Hepatic stellate cell (primary cell): ENCODE measurements at regions not wholly inside any gene's neighbourhood (a gene's known extent, or its start where the extent isn't known, plus 50 kb on each side); places are given as distances from the start of the nearest gene placed in this dataset.
"Not testable (repeated sequence)": the region's sequence is repeated elsewhere in the genome, so short reads cannot be mapped to it uniquely, and the experiment has no call there.

Experiments
- DNase-seq: peaks from one replicate; pipeline ENCODE4 v3.0.0; 2011; ENCODE audit warnings: low spot score

DNA sequence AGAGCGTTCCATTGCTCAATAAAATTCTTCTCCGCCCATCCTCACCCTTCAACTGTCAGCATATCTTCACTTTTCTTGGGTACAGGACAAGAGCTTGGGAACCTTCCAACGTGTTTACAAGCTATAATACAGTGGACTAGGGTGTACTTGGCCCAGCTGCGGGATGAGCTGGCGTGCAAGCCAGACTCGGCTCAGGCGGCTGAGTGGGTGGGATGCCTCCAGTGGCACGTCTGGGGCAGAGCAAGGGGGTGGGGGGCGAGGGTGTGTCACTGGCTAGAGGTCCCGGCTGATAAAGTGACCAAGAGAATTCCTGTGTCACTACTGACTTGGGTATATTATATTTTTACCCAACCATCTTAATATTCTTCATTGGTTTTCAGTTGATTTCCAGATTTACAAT is 179.7 kb downstream of the EVA1A start:
- no peak for DNase-seq

DNA sequence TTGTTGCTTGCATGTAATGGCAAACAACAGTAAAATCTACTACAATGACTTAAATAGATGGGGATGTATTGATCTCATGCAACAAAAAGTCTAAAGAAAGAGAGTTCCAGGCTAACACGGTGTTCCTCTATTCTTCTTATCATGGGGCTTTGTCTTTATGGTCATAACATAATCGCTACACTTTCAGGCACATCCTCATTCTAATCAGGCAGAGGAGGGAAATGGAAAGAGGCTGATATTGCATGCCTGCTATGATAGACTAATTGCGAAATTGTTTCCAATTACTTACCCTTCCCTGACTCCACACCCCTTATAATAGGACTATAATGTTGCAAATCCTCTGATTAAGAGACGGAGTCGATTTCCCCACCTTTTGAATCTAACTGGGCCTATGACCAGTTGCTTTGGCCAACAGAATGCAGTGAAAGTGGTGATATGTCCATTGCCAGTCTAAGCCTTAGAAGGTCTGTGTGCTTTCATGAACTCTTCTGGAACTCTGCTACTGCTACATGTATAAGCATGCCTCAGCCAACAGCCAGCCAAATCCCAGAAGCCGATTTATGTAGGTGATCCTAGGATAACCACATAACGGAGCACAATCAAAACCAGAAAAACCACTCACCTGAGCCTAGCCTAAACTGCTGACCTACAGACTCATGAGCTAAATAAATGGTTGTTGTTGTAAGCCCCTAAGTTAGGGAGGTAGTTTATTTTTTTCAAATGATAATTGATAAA is 180.3 kb upstream of the TACR1 start:
- DNase-seq, result no peak

DNA sequence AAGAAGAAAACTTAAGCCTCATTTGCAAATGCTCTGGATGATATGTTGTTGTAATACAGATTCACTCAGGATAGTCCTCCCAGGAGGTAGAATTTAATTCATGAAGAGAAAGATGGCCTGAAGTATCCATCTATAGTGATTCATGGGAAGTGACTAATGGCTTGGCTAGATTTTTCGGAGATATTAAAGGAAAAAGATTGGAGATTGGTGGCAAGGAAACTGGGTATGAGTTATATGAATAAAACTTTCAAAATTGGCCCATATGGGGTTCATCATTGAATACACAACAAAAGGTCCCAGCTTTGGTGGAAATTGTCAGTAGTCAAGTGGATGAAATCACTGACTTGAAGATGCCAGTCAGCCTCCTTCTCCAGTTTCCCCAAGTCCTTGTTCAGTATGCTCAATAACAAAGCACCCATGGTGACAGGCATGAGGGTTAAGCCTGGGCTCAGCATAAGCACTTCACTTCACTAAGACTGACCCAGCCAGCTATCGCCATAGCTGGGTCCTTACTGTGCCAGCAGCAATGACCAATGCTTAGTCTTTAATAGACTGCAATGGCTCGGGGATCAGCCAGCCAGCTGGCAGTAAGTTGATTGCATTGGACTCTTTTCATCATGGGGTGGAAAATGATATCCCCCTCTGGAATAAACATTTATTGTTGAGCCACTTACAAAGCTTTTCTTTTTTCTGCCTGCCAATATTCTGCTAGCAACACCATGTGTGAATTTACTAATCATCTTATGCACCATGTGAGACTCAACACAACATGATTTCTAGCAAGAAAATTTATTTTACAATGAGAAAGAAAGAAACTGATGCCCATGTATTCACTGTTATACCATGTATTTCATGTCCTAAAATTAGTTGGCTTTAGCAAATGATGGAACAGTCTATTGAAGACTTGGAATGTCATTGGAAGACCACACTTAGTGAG is 176.6 kb upstream of the TACR1 start:
- DNase-seq, result no peak

DNA sequence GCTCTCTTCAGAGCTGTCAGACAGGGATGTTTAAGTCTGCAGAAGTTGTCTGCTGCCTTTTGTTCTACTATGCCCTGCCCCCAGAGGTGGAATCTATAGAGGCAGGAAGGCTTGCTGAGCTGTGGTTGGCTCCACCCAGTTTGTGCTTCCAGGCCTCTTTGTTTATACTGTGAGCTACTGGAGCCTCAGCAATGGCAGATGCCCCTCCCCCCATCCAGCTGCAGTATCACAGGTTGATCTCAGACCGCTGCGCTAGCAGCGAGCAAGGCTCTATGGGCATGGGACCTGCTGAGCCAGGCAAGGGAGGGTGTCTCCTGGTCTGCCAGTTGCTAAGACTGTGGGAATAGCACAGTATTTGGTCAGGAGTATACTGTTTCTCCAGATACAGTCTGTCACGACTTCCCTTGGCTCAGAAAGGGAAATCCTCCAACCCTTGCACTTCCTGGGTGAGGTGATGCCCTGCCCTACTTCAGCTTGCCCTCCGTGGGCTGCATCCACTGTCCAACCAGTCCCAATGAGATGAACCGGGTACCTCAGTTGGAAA is 175.2 kb upstream of the TACR1 start:
- DNase-seq, result not testable (repeated sequence)

DNA sequence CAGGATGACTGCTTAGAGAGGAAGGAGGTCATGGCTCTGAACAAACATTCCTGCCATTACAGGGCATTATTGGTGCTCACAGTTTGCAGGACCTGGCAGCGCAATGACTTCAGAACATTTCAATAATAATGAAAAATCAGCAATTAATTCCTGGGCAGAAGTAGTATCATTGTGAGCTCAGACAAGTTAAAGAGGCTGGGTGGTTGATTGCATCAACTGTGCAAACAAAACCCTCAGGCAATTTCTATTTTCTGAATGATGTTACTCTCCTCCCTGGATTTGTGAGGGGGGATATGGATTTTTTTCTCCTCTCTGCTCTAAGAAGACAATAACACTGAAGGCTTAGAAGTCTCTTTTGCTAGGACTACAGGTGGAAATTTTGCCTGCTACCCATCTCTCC is 168.1 kb upstream of the TACR1 start:
- no peak for DNase-seq

DNA sequence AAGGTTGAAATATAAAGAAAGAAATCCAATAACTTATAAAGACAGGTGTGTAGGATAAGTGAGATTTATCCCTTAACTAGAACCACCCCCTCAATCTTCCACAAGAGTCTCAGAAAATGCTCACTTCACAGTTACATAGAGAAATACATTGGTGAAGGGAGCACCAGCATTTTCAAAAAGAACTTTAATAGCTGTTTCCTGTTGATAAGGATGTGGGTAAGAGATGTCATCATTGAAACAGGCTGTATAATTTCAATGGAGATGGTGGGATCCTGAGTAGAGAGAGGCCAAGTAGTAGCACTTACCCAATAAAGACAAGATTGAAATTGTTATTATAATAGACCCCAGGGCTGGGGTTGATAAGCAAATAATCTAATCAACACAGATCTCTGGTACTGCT is 162.2 kb upstream of the TACR1 start:
- no peak for DNase-seq

DNA sequence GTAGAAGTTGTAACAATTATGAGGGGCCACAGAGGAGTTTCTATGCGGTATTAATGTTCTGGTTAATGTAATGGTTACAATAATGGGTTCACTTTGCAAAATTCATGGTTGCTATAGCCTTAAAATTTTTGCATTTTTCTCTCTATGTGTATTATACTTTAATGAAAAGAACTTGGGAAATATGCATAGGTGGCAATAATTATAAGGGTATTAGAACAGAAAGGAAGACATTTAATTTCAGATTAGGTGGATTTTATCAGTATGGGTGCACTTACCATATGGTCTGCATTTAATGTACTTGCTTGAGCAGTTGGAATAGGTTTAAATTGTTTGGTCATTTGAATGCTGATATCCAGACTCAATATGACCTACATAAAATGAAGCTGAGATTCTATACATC is 161.6 kb upstream of the TACR1 start:
- DNase-seq, result no peak

DNA sequence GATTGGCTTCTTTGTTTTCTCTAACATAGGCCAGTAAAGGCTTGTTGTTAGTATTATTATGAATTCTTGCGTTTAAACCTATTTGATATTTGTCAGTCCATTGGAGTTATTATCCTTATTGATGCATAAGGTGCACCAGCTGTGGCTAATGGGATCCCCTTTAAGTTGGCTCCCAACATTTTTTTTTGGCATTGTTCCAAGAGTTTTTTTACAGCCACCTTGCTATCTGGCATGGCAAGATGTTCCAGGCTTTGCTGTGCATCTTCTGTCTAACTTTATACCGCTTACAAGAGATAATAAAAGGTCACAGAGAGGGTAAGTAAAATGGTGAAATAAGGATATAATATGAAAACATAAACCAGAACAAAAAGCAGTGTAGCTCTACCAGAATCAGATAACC is 157.5 kb upstream of the TACR1 start:
- DNase-seq, result no peak

DNA sequence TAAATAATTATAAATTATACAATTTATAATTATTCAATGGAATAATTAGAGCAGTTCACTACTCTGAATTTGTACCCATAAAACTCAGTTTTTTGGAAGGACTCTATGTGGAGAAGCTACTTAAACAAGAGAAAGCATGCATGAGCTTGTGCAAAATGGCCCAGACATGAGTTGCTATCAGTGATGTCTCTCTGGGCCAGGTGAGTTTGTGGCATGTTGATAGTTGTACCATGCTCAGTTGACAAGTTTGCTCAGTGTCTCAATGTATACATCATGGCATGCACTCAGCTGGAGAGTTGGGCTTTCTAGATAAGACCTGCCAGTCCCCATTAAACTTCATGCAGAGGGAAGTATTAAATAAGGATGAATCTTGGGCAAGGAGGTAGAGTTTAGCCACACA is 153.8 kb upstream of the TACR1 start:
- DNase-seq, result no peak

DNA sequence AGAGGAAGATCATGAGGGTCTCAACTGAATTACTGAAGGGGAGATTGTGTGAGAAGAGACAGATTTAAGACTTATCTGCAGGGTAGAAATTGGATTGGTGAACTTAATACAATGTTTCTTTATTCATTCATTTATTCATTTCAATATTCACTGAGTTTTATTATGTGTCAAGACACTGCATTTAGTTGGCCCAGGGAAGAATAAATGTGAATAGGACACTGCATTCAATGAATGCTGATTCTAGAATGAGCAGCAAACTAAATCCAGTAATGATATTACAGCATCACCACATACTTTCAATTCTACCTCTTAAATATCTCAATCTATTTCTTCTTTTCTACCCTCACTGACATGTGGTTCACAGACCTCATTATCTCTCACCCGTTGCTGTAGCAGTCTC is 149.0 kb upstream of the TACR1 start:
- DNase-seq, result no peak

DNA sequence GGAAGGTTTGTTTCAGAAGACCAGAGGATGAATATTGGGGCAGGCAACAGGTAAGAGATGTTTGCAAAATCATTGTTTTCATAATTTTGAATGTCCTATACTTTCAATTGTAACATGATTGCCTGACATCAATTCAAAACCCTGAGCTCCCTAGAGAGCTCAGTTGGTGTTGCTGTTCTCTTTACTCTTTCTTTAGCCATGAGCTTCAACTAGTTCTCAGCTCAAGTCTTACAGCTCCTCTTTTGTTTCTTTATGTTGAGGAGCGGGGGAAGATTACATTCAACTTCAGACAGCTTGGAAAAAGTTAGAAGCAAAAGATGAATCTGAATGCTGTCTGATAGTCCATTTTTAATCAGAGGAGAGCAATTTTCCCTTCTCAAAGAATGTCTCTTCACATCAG is 144.8 kb upstream of the TACR1 start:
- no peak for DNase-seq

DNA sequence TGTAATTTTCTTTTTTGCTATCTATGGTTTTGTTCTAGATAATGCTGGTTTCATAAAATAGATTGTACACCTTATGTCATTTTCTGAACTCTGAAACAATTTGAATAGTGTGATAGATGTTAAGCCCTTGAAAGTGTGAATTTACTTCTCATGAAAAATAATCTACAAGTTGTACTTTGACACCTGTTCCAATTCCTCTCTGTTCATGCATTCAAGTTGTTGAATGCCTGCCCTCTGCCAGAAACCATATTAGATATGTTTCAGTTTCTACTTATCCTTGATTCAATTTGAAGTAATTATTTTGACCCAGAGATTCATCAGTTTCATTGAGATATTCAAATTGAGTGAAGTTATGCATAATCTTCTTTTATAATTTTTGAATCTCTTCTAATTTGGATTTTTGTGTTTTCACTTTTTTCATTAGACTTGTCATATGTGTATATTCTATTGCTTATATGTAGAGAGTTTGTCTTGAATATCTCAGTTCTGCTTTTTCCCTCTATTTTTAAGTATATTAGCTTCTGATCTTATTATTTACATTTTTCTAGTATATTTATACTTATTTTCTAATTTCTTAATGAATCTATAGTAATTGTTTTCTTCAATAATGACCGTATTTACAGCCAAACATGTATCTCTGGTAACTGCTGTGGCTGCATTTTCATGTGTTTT is 143.3 kb upstream of the TACR1 start:
- no peak for DNase-seq

DNA sequence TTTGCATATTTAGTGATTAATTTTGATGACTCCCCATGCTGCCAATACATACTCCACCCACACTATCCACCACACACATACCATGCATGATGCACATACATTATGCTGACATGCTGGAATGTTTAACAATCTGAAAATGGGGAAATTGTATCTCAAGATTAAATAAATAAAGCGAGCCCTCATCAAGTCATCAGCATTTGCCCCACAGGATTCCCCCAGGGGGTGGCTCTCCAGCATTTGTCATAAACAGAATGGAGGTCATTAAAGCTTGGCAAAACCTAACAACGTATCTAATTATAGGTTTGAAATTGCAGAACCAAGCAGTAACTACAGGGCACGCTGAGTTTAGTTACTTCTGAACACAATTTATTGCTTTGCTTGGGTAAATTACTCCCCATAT is 141.2 kb upstream of the TACR1 start:
- DNase-seq, result no peak

DNA sequence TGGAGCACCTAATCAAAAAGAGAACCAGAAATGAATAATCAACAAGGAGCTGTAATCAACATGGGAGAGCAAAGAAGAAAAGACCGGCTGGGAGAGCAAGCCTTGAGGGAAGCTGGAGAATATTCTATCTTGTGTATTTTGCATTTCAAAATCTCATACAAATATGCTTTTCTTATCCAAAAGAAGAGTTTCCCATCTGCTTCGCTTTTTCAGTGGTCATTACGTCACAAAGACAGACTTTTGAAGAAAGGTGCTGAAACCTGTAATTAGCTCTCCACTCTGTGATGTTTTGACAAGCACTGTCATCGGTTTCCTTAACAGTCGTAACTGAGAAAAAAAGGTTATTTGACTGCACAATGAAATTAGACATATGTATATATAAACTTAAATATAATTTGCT is 139.1 kb upstream of the TACR1 start:
- no peak for DNase-seq

DNA sequence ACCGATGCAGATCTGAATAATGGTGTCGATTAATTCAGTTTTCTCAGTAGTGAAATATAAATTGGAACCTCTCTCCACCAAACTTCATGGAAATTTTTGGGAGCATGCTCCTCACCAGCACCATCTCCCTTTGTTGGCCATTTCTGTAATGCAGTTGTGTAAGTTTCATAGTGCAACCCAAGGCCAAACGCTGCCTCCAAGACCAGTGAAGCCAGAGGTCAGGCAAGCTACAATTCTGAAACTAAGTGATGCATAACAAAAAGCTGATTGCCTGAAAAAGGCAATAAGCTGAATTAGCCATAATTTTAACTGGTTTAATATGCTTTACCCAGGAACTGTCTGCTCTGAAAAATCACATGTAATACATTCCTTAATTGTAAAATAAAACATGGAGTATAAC is 138.3 kb upstream of the TACR1 start:
- no peak for DNase-seq

DNA sequence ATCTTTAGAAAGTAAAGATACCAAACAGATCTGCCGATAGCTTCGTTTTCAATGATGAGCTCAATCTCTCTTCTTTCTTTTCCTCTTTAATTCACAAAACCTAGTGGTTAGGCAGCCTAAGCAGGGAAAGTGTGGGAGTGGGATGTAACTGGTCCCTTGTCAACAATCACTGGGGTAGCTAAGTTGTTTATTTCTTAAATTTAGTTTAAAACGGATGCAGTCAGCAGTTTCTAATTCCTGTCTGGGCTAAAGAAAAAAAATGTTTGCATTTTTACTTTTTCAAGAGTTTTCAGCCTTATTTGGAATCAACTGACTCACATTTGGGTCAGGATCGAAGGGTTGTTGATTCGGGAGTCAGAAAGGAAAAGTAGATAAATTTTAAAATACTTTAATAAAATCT is 137.7 kb upstream of the TACR1 start:
- DNase-seq, result no peak

DNA sequence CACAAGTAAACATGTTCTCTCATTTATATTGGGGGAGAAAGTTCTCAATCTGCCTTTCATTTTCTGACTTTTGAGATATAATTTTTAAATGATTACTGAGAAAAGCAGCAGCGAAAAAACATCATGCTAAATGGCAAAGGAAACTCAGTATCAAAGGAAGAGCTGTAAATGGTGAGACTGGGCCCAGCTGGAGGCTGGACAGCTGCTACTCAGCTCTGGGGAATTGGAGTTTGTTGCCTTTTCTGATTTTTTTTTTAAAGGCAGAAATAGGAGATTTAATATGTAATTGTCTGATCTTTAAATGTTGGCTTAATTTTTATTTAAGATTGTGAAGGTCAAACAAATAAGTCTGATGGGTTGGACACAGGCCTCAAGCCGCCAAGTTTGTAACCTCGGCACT is 137.1 kb upstream of the TACR1 start:
- DNase-seq, result no peak

DNA sequence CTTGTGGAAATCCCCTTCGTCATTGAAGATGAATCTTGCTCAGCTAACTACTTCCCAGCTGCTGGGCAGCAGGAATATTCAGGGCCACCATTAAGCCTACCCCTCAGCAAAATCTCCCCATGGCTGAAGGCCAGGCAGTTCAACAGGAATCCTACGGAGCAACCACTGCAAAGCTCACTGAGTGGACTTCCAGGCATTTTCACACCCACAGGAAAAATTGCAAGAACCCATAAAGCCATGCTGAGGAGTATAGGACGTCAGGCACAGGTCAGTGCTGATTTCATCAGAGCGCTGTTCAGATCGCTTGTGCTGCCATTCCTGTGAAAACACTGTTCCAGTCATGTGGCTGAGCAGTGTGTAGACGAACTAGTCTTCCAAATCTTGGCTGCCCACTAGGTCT is 134.8 kb upstream of the TACR1 start:
- DNase-seq, result no peak

DNA sequence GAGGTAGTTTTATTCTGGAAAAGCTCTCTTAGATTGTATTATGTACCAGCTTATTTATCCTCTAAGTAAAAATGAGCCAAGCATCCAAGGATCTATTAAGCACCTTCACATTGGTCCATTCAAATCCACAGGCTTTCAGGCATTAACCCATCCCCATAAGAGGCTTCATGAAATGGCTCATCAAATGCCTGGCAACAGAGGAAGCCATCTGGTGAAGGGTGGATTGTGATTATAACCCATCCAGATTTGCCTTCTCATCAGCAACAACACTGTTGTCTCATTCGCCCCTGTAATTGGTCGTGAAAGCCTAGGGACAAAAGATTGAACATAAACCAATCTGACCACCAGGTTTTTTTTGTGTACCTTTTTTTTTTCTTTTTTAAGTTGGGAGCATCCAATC is 134.3 kb upstream of the TACR1 start:
- no peak for DNase-seq

DNA sequence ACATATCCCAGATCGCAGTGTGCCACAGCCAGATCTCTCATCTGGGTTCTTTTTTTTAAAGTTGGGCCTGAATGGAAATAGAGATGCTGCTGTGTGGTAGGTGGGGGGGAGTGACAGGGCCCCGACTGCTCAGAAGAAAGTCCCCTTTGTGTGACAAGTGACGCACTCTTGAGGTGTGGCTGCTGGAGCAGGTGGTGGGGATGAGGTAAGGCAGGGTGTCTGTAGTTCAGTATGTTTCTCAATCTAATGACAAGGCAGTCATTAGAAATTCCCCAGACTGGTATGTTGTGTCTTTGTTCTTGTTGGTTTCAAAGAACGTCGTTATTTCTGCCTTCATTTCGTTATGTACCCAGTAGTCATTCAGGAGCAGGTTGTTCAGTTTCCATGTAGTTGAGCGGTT is 128.8 kb upstream of the TACR1 start:
- DNase-seq, result no peak

DNA sequence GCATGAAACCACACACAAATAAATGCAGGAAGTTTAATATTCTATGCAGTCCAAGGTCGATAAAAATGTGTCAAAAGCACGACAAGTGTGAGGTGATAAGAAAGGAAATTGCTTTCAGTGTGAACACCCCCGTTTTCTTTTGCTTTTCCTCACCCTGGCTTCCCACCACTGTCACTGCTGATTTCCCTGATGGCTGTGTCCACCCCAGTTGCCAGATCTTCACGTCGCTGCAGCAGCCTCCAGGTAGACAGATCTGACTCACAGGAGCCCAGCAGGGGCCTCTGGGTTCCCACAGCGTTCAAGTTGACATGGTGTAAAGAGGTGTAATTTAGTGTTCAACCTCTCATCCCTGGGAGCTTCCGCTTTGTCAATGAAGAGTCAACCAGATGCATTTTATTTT is 128.0 kb upstream of the TACR1 start:
- no peak for DNase-seq

DNA sequence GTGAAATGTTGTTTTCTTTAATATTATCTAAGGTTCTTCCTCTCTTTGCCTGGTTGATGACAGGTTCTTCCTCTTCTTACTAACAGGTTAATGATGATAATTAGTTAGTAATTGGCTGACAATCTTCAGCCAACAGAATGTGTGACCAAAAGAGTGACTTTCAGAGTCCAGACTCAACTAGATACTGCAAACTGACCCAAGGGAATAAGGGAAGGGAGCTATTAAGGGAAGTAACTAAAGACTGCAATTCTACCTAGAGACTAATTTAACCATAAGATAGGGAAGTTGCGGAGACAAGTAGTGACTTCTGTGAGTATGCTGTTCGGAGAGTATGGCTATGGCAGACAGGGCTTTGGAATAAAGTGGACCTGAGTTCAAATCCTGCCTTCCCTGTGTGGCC is 127.3 kb upstream of the TACR1 start:
- no peak for DNase-seq

DNA sequence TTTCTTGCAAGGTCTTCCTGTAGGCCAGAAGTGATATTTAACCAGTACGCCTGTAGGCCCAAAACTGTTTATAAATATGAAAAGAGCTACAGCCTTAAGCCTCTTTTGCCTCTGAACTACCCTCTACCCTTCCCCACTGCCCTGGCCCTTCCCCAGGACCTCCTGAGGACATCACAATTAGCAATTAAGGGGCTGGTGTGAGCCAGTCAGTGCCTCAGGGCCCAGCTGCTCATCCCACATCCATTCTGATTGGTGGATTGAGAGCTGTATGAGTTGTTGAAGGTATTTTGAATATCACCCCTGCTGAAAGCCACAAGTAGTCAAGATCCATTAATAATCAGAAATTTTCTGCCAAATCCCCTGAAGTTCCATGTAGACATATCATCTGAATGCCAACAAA is 126.3 kb upstream of the TACR1 start:
- DNase-seq, result no peak
